ENCODE measurements at regions not wholly inside any gene's neighbourhood (a gene's known extent, or its start where the extent isn't known, plus 50 kb on each side); places are given as distances from the start of the nearest gene placed in this dataset.

DNA sequence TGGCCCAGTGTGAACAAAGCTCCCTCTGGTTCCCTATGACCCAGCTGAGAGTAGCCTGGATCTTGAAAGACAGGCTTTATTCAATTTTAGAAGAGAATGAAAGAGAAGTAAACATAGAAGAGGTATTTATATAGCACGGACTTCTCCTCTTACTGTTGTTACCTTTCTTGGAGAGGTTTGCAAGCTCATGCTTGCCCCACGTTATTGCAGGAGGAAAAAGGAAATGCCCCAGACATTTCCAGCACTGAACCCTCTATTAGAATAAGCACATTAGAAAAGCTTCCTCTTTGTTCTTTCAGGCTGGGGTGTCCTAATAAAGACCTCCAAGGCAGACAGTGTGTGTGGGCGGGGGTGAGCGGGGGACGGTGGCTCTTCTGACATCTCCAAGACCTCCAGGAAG is 98.7 kb upstream of the AGBL1 start:
- TF ChIP-seq EZH2 (IDR thresholded peaks at IDR 0.05; ENCODE audit: borderline replicate concordance, low read depth, low read length, severe bottlenecking), result no peak
- TF ChIP-seq, protein P1, sequence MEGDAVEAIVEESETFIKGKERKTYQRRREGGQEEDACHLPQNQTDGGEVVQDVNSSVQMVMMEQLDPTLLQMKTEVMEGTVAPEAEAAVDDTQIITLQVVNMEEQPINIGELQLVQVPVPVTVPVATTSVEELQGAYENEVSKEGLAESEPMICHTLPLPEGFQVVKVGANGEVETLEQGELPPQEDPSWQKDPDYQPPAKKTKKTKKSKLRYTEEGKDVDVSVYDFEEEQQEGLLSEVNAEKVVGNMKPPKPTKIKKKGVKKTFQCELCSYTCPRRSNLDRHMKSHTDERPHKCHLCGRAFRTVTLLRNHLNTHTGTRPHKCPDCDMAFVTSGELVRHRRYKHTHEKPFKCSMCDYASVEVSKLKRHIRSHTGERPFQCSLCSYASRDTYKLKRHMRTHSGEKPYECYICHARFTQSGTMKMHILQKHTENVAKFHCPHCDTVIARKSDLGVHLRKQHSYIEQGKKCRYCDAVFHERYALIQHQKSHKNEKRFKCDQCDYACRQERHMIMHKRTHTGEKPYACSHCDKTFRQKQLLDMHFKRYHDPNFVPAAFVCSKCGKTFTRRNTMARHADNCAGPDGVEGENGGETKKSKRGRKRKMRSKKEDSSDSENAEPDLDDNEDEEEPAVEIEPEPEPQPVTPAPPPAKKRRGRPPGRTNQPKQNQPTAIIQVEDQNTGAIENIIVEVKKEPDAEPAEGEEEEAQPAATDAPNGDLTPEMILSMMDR (IDR thresholded peaks at IDR 0.05; ENCODE audit: extremely low read depth in 1 of 2, insufficient read depth in 1 of 2, low read depth in 1 of 2, low read length in 2 of 2), result no peak

All from endothelial cell of umbilical vein (primary cell).